ENCODE measurements at regions not wholly inside any gene's neighbourhood (a gene's known extent, or its start where the extent isn't known, plus 50 kb on each side); places are given as distances from the start of the nearest gene placed in this dataset.

GRCh38 chr13:62537593-62537992 lies 1121.9 kb upstream of the PCDH20 start (continued):
- TF ChIP-seq, protein P1, sequence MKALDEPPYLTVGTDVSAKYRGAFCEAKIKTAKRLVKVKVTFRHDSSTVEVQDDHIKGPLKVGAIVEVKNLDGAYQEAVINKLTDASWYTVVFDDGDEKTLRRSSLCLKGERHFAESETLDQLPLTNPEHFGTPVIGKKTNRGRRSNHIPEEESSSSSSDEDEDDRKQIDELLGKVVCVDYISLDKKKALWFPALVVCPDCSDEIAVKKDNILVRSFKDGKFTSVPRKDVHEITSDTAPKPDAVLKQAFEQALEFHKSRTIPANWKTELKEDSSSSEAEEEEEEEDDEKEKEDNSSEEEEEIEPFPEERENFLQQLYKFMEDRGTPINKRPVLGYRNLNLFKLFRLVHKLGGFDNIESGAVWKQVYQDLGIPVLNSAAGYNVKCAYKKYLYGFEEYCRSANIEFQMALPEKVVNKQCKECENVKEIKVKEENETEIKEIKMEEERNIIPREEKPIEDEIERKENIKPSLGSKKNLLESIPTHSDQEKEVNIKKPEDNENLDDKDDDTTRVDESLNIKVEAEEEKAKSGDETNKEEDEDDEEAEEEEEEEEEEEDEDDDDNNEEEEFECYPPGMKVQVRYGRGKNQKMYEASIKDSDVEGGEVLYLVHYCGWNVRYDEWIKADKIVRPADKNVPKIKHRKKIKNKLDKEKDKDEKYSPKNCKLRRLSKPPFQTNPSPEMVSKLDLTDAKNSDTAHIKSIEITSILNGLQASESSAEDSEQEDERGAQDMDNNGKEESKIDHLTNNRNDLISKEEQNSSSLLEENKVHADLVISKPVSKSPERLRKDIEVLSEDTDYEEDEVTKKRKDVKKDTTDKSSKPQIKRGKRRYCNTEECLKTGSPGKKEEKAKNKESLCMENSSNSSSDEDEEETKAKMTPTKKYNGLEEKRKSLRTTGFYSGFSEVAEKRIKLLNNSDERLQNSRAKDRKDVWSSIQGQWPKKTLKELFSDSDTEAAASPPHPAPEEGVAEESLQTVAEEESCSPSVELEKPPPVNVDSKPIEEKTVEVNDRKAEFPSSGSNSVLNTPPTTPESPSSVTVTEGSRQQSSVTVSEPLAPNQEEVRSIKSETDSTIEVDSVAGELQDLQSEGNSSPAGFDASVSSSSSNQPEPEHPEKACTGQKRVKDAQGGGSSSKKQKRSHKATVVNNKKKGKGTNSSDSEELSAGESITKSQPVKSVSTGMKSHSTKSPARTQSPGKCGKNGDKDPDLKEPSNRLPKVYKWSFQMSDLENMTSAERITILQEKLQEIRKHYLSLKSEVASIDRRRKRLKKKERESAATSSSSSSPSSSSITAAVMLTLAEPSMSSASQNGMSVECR (CRISPR knock-in tag; IDR thresholded peaks at IDR 0.05; ENCODE audit: borderline replicate concordance), result no peak
- TF ChIP-seq NFYB (CRISPR knock-in tag; conservative IDR thresholded peaks at IDR 0.05; ENCODE audit: low read depth), result no peak
- TF ChIP-seq, protein P2, sequence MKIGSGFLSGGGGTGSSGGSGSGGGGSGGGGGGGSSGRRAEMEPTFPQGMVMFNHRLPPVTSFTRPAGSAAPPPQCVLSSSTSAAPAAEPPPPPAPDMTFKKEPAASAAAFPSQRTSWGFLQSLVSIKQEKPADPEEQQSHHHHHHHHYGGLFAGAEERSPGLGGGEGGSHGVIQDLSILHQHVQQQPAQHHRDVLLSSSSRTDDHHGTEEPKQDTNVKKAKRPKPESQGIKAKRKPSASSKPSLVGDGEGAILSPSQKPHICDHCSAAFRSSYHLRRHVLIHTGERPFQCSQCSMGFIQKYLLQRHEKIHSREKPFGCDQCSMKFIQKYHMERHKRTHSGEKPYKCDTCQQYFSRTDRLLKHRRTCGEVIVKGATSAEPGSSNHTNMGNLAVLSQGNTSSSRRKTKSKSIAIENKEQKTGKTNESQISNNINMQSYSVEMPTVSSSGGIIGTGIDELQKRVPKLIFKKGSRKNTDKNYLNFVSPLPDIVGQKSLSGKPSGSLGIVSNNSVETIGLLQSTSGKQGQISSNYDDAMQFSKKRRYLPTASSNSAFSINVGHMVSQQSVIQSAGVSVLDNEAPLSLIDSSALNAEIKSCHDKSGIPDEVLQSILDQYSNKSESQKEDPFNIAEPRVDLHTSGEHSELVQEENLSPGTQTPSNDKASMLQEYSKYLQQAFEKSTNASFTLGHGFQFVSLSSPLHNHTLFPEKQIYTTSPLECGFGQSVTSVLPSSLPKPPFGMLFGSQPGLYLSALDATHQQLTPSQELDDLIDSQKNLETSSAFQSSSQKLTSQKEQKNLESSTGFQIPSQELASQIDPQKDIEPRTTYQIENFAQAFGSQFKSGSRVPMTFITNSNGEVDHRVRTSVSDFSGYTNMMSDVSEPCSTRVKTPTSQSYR (CRISPR knock-in tag; IDR thresholded peaks at IDR 0.05), result no peak
- TF ChIP-seq ZSCAN18 (CRISPR knock-in tag; IDR thresholded peaks at IDR 0.05), result no peak
- TF ChIP-seq ZNF121 (CRISPR knock-in tag; IDR thresholded peaks at IDR 0.05), result no peak

- H3K27me3 Mint-ChIP-seq (ENCODE audit: low read depth), result no peaks in the 10 kb centered on the region
- no peaks in the 10 kb centered on the region for H3K36me3 Mint-ChIP-seq
- ChIA-PET POLR2A (no interaction called here), CTCF (no interaction called here)
- ATAC-seq, result no peak
- DNase-seq (ENCODE audit: low spot score), result no peak
- no peak overlapping the region for H3K4me3 Mint-ChIP-seq
- no peaks in the 10 kb centered on the region for H3K9me3 Mint-ChIP-seq
- H3K4me1 Mint-ChIP-seq, result peaks cover 10% of the 10 kb centered on the region
- no peak overlapping the region for H3K27ac Mint-ChIP-seq
- TF ChIP-seq, protein P3, sequence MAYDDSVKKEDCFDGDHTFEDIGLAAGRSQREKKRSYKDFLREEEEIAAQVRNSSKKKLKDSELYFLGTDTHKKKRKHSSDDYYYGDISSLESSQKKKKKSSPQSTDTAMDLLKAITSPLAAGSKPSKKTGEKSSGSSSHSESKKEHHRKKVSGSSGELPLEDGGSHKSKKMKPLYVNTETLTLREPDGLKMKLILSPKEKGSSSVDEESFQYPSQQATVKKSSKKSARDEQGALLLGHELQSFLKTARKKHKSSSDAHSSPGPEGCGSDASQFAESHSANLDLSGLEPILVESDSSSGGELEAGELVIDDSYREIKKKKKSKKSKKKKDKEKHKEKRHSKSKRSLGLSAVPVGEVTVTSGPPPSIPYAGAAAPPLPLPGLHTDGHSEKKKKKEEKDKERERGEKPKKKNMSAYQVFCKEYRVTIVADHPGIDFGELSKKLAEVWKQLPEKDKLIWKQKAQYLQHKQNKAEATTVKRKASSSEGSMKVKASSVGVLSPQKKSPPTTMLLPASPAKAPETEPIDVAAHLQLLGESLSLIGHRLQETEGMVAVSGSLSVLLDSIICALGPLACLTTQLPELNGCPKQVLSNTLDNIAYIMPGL (CRISPR knock-in tag; IDR thresholded peaks at IDR 0.05), result no peak
- TF ChIP-seq ZNF263 (CRISPR knock-in tag; IDR thresholded peaks at IDR 0.05; ENCODE audit: low read depth), result no peak
- TF ChIP-seq E2F1 (CRISPR knock-in tag; IDR thresholded peaks at IDR 0.05), result no peak
- TF ChIP-seq SOX15 (CRISPR knock-in tag; IDR thresholded peaks at IDR 0.05), result no peak
- TF ChIP-seq, protein P2 (CRISPR knock-in tag; IDR thresholded peaks at IDR 0.05), result no peak
- TF ChIP-seq, protein P4, sequence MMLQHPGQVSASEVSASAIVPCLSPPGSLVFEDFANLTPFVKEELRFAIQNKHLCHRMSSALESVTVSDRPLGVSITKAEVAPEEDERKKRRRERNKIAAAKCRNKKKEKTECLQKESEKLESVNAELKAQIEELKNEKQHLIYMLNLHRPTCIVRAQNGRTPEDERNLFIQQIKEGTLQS (CRISPR knock-in tag; conservative IDR thresholded peaks at IDR 0.05), result no peak
- no peak for TF ChIP-seq MYBL2 (CRISPR knock-in tag; IDR thresholded peaks at IDR 0.05)
- no peak for TF ChIP-seq CTCF (IDR thresholded peaks at IDR 0.05)
- TF ChIP-seq, protein P5, sequence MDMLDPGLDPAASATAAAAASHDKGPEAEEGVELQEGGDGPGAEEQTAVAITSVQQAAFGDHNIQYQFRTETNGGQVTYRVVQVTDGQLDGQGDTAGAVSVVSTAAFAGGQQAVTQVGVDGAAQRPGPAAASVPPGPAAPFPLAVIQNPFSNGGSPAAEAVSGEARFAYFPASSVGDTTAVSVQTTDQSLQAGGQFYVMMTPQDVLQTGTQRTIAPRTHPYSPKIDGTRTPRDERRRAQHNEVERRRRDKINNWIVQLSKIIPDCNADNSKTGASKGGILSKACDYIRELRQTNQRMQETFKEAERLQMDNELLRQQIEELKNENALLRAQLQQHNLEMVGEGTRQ (CRISPR knock-in tag; IDR thresholded peaks at IDR 0.05), result no peak
- no peak for TF ChIP-seq E2F5 (CRISPR knock-in tag; IDR thresholded peaks at IDR 0.05)
- TF ChIP-seq PREB (CRISPR knock-in tag; IDR thresholded peaks at IDR 0.05; ENCODE audit: borderline replicate concordance), result no peak
Observed at GRCh38 chr13:62525652-62526051, 1110.0 kb upstream of the PCDH20 start.
